HG02642 (cell line): ENCODE measurements at regions not wholly inside any gene's neighbourhood (a gene's known extent, or its start where the extent isn't known, plus 50 kb on each side); places are given as distances from the start of the nearest gene placed in this dataset.
A peak's percentile ranks its signal among the peaks of the same experiment; 100 is the strongest.

Experiments used
- ATAC-seq: cut with Tn5 transposase; IDR thresholded peaks from one replicate; pipeline ENCODE4 v1.9.1; 2021; ENCODE audit warnings: mild to moderate bottlenecking; ENCODE audit not compliant: unreplicated experiment, poor library complexity

DNA sequence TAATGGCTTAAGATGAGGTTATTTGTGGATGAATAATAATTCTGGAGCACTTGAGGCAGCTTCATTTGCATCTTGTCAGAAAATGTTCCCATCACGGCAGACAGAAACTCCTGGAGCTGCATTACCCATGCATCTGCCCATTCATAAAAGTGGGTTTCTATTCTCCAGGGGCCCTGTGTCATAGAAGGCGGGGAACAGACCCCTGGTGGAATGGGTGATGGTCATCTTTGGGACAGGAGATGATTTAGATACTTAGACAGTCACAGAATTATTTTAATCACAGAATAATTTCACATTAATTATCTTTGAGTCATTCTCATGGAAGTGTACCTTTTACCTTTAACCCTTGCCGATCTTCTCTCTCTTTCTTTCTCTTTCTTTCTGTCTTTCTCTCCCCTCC lies 980.7 kb upstream of the TMEM132C start:
- ATAC-seq, result no peak

DNA sequence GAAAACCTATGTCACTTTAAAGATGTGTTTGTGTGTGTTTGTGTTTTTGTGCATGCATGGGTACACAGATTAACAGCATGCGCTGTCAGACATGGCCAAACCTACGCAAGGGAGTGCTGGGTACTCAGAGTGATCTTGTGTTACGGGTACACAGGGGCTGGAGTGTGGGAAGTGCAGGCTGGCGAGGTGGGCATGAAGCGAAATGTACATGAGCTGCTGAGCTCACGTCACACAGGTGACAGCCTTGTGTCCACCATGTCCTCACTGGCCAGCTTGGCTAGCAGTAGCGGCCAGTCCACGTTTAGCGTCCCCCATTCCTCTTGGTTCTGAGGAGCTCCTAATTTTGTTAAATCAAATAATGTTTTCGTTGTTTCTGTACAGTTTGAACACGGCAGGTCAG lies 979.7 kb upstream of the TMEM132C start:
- ATAC-seq, result no peak

DNA sequence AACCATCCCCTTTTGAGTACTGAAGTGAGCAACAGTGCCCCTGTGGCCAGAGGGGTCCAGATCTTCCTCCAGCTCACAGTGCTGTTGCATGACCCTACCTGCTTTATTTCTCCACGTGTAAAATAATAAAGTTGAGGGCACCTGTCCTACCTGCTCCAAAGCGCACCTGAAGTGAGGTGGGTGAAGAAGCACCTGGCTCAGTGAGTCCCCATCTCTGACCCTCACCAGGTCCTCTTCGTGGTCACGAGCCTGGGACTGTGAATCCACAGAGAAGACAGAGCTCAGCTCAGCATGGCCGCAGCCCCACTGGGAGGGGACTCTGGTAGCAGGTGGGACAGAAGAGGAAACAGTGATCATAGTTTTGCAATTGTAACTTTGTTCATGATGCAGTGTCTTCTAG lies 976.7 kb upstream of the TMEM132C start:
- ATAC-seq, result no peak

DNA sequence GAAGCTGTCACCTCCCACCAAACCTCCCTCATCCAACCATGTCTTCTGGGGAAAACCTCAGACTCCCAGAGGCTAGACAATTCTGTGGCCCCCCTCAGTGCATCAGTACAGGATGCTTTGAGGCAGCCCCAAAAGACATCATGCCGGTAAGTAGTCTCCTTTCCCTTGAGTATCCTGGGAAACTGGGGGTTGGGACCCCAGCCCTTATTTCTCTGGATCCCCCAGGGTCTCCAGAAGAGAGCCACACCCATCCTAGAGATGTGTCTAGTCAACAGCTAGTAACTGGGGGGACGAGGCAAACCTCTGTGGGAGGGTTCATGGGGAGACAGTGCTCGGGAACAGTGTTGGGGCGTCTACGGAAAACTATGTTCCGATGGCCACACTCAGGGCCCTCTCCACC lies 974.2 kb upstream of the TMEM132C start:
- no peak for ATAC-seq

DNA sequence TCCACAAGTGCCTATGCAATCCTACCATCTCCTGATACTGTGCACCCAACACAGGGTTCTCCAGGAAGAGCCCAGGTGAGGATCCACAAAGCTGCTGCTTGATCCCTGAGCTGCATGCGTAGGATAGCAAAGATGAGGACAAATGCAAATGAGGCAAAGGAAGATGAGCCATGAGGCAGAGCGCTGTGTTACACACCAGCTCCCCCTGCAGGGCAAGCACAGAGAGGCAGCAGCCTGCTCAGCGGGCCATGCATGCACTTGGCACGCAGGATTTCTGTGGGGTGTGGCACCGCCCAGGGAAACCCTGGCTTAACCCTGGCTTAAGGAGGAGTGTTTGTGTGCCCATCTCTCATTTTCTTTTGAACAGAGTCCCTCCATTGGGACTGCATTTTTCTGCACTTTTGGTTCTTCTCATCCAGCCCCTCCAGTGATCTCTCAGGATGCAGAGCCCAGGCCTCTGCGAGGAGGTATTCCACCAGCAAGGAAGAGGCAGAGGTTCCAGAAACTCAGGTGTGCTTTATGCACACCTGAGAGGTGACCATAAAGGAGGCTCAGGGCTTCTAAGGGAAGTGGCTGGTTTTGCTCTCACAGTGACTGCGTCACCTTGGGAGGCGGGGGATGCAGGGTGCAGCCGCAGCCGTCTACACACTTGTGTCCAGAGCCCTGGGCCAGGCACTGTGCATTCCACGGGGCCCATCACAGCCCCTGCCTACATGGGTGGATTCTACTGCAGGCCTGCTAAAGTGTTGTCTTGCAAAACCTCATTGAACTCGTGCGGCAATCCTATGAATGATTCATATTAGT lies 973.3 kb upstream of the TMEM132C start:
- peak; percentile 56 for ATAC-seq

DNA sequence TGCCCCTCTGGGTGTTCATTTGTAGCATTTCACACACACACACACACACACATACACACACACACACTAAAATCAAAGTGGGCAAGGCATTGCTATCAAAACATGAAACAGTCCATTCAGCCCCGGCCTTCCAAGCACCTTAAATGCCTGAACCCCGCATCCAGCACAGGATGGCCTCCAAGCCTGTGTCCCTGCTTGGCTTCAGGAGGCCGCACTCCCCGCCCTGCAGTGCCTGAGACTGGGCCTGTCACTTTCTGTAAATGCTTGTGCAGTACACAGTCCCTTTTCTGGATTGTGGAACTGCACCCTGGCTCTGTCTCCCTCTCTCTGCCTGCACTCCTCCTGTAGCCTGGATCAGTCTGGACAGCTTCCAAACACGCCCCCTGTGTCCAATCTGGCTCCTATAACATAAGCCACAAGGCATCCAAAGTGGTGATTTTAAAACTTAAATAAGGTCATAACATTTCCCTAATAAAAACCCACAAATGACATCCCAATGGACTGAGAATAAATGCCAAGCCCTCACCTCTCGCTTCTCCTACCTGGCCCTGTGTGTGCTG lies 972.2 kb upstream of the TMEM132C start:
- no peak for ATAC-seq

DNA sequence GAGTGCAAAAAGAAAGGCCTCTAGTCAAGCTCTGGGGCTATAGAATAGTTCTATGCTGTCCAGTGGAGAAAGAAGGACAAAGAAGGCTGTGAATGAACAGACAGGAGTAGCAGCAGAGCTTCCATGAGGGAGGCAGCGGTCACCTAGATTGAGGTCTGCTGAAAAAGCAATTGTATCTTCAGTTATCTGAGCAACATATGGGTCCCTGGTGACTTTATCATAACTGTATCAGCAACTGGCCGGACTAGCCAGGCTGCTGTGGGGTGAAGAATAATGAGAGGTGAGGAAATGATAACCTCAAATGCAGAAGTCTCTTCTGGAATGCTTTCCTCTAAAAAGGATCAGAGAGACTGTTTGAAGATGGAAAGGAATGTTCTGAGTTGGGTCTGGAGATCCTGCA lies 971.3 kb upstream of the TMEM132C start:
- no peak for ATAC-seq

DNA sequence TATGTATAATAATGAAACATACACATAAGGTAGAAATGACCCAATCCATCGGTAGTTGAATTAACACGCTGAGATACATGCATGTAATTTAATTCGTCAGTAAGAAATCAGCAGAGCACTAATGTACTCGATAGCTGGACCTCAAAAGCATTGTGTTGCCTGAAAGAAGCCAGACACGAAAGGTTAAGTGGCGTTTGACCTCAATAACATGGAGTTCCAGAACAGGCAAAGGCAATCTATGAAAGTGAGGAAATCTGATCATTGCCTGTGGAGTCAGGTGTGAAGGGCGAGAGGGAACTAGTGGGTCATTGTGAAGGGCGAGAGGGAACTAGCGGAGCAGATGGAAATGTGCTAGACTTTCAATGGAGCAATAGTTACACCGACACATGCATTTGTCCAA lies 970.4 kb upstream of the TMEM132C start:
- ATAC-seq, result no peak

DNA sequence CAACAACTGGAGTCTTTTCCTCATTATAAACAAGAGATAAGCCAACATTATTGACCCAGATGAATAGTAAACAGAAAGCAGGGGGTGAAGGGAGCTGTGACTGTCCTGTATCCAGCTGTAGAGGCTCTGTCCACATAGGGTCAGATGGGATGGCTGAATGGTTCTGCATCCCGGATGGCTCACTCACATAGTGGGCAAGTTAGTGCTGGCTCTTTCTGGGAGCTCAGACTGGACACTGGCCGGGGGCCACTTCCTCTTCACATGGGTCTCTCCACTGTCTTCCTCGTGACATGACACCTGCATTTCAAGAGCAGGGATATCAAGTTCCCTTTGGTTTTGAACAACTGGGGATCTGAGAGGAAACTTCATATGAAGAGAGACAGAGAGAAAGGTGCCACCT lies 969.6 kb upstream of the TMEM132C start:
- no peak for ATAC-seq

DNA sequence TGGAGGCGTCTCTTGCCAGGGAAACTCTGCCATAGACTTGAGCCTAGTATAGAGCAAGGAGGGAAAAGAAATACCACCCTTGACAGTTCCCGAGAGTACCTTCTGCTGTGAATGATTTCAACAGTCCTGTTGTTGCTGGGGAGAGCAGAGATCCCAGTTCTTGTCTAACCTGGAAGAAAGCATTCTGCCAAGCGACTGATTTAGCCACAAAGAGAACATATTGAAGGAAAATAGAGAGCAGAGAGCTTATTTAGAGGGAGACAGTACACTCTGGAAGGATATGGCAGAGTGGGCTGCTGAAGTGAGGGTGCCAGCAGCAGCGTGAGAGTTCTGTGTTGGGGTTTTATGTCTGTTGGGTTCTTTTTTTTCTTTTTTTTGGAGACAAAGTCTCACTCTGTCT lies 966.9 kb upstream of the TMEM132C start:
- ATAC-seq, result no peak

DNA sequence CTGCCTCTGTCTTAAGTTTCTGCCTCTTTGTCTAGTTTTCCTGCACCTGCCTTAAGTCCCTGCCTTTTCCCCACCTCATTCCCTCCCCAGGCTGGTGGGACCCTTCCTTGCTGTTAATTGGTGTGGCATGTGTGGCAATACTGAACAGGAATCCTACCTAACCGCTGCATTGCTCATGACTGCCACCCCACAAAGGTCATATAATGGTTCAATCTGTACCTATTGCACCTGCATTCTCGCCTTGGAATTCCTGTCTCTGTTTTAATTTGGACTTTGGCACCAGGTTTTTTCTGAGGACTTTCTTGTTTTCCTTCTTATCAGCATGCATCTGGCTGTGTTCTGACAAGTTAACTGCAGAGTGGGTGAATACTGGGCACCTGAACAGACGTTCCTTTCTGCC lies 966.2 kb upstream of the TMEM132C start:
- no peak for ATAC-seq

DNA sequence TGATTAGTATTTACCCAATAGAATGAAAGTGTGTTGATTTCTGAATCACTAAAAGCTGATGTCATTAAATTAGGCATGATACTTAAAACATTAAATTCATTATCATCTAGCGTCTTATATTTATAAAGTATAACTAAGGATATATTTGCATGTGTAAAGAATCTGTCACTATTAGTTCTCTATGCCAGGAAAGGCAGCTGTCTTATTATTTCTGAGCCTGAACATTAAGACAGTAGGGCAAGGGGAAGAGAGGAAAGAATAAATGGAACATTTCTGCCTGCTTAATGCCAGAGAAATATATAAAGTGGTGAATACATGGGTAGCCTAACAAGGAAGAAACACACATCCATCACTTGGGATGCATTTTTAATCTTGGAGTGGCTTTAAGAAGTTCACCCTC lies 965.1 kb upstream of the TMEM132C start:
- ATAC-seq, result no peak

DNA sequence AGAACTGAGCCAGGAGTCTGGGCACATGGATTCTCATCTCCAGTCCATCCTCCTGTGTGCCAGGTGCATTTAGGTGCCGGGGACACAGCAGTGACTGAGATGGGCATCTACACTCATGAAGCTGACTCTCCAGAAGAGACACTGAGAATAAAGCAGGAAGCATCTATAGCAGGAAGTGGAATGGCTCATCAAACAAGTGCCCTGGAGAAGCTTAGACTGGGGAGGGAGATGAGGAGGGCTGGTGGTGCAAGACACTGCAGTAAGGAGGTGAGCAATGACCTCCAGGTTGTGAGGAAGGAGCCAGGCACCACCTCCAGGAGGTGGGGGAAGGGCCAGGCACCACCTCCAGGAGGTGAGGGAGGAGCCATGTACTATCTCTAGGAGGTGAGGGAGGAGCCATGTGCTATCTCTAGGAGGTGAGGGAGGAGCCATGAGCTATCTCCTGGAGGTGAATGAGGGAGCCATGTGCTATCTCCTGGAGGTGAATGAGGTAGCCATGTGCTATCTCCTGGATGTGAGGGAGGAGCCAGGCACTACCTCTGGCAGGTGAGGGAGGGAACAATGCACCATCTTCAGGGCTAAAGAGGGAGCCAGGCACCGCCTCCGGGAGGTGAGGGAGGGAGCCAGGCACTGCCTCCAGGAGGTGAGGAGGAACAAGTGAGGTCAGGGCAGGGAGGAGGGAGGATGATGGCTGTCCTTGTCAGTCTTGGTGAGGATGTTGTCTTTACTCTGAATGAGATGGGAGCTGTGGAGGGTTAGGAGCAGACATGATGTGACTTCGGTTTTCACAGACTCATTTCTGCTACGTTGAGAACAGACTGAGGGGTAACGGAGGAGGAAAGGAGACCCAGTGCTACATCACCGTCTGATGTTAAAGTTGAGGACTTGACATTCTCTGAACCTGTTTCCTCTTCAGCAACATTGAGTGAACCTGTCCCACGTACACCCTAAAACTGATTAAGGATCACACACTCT lies 961.9 kb upstream of the TMEM132C start:
- ATAC-seq, result no peak

DNA sequence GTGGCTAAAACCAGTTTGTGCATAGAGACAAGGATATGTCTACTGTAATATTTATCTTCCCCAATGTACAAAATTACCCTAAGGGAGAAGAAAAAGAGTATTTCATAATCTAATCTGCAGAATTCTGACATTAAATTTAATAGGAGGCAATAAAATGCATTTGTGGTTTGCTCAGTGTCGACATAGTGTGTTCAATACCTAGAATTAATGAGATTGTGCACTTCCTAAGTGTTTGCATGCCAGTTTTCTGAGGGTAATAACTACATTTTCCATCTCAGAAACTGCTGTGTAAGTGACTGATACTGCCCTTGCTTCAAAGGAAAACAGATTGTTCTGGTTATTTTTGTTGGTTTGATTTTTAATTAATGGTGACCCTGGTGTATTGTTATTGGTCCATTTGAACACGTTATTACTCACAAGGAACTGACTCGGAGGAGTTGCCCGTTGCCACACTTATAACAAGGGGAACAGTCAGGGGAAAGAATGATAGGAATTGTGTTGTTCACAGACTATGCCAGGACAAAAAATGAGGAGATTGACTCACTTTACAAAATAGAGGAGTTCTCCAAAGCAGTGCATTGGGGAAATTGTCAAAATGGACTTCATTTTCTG lies 960.3 kb upstream of the TMEM132C start:
- ATAC-seq, result no peak

DNA sequence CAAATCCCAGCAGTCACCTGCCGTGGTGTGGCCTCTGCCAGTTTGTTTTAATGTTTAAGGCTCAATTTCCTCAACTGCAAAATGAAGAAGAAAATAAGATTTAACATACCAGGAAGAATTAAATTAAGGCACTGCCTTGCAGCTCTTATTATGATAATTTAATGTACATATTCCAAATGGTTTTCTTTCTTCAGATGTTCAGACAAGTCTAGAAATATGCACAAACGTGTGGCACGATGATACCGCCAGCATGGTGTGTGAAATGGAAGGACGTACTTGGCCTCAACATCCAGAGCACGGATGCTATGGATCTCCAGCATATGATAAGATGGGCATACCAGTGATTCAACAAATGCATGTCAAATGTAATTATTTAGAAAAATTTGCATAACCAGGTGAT lies 959.4 kb upstream of the TMEM132C start:
- ATAC-seq, result no peak

DNA sequence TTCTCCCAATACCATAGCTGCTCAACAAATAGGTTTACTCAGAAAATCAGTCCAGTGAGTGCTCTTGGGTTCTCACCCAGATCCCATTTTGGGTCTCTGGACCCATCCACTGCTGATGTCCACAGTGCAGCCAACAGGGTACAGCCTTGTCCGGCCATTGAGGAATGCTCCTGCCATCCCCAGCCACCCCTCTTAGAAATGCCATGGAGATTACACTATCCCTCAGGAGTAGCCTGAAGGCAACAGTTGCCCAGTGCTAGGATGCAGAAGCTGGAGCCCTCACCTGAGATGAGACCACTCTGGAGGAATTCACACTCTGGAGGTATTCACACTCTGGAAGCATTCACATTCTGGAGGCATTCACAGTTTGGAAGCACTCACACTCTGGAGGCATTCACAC lies 958.8 kb upstream of the TMEM132C start:
- ATAC-seq, result no peak

DNA sequence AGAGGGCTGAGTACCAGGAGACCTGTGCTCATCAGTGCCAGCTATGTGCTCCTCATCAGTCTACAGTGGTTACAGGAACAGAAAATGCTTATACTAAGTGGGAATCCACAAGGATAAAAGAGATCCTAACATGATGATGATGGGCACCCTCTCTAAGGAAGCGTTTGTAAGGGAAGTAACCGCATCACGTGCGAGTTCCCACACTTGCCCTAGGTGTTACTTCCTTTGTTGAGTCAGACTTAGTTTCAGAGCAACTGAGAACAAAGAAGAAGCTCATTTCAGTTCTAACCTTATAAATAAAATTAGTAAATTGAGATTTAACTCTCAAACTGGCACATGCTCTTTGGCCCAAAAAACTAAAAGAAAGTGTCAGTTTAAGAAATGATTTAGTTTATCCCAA lies 956.4 kb upstream of the TMEM132C start:
- no peak for ATAC-seq

DNA sequence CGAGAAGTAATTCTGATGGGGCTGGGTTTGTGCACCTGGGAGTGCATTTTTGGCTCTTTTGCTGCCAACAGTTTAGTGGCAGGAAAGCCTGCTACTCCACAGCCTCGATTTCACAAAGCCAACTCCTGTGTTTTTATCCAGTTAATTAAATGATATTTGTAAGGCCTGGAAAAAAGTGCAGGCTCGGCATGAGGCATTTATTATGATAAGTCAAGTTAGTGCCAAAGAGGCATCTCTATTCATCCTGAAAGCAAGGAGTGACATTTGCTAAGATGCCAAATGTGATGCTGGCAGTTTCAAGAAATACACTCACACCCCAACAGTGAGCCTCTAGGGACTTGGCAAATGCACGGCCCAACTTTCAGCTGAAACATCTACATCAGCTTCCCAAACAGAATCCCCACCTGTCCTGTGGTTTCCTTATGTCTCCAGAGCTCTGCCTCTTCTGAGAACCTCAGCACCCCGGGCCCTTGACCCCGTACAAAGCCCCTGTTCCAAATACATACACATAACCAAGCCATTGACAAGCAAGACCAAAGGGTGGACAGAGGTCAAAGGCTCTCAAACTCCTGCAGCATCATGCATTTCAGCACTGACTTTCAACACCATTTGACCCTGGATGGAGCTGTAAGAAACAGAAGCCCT lies 955.1 kb upstream of the TMEM132C start:
- no peak for ATAC-seq

DNA sequence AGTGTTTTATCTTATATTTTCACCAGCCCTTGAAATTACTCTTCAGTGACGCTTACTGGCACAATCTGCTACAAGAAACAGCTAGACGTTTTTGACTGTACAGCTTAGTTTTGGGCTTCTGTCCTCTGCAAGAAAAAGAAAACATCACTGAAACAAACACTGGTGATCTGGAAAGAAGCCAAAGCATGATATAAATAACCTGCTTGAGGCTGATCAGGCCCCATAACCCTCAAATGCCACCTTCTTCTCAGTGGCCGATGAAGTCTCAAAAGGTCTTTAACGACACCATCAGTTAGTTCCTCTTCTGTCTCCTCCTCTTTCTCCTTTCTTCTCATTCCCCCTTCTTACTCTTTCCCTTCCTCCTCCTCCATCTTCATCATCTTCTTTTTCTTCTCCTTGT lies 942.3 kb upstream of the TMEM132C start:
- ATAC-seq, result no peak

DNA sequence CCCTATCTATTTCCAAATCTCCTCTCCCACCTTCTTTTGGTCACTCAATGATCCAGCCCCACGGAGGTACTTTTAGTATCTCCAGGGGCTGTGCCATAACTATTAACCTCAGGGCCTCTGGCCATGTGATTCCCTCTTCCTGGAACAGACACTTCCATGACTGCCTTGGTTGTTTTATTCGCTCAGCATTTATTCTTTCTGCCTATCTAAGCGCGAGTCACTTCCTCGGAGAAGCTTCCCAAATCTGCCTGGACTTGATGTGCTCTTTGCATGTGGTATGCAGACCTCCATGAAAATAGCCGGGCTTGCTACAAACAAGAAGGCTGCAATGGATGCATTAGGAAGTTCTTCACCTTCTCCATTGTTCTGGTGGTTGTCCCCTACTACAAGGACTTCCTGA lies 939.0 kb upstream of the TMEM132C start:
- no peak for ATAC-seq
